ENCODE measurements at regions not wholly inside any gene's neighbourhood (a gene's known extent, or its start where the extent isn't known, plus 50 kb on each side); places are given as distances from the start of the nearest gene placed in this dataset.

GRCh38 chr14:65999865-66000264 lies 486.3 kb upstream of the CCDC196 start:
- no peaks in the 10 kb centered on the region for H3K36me3 ChIP-seq (ENCODE audit: control insufficient read depth, insufficient read depth, low read length)
- no peak overlapping the region for H3K4me3 ChIP-seq (ENCODE audit: insufficient read depth, low read depth, low read length)
- no peak overlapping the region for H3K4ac ChIP-seq (ENCODE audit: low read depth, low read length)
- POLR2A ChIA-PET (ENCODE audit: unreplicated experiment) = no interaction called here
- ATAC-seq (ENCODE audit: low read depth) = no peak
- no peak overlapping the region for H2BK15ac ChIP-seq (ENCODE audit: low read depth, low read length)
- no TSS peak for BruUV-seq (replicated peaks)
- no peak overlapping the region for H4K5ac ChIP-seq (ENCODE audit: low read depth, low read length)
- H2AK5ac ChIP-seq (ENCODE audit: low read depth, low read length) = no peak overlapping the region
- no peak overlapping the region for H2BK120ac ChIP-seq (ENCODE audit: low read depth, low read length)
- no peak overlapping the region for H3K9ac ChIP-seq (ENCODE audit: low read depth, low read length)
- no peak overlapping the region for H2AFZ ChIP-seq (replicated peaks; ENCODE audit: low read length, poor library complexity)
- H4K91ac ChIP-seq (ENCODE audit: insufficient read depth, low read depth, low read length) = no peak overlapping the region
- CTCF ChIA-PET = no interaction called here
- H3K4me1 ChIP-seq (ENCODE audit: control insufficient read depth, insufficient read depth, low read length) = no peaks in the 10 kb centered on the region
- H3K18ac ChIP-seq (ENCODE audit: low read depth, low read length) = no peak overlapping the region
- H3K14ac ChIP-seq (replicated peaks; ENCODE audit: low read depth, low read length) = no peak overlapping the region
- DNase-seq = no peak
- H3K27me3 ChIP-seq (ENCODE audit: control insufficient read depth, insufficient read depth, low read length) = no peaks in the 10 kb centered on the region
- no peak overlapping the region for H2AK9ac ChIP-seq (replicated peaks; ENCODE audit: low read depth, low read length, poor library complexity)
- no CpG with 5 or more reads among the region's 1 CpG for WGBS, 2 experiments (ENCODE audit: extremely low coverage in 2 of 2, insufficient read length in 1 of 2)
- H3K27ac ChIP-seq (ENCODE audit: insufficient read depth, low read length) = no peak overlapping the region
- dilution Hi-C loops (cut with HindIII; ENCODE audit: low sequenced_read_pairs, unreplicated experiment) = no loop called here
- no peak overlapping the region for H2BK5ac ChIP-seq (ENCODE audit: low read depth, low read length, poor library complexity, severe bottlenecking)
- in situ Hi-C loops (cut with MboI; ENCODE audit: low sequenced_read_pairs) = no loop called here
- TF ChIP-seq MAFK (IDR thresholded peaks at IDR 0.05; ENCODE audit: low read depth, low read length) = no peak
- no peak for TF ChIP-seq CHD1 (IDR thresholded peaks at IDR 0.05; ENCODE audit: low read depth, low read length)
- TF ChIP-seq FOS (IDR thresholded peaks at IDR 0.05; ENCODE audit: low read depth, low read length) = no peak
- no peak for TF ChIP-seq NFE2L2 (IDR thresholded peaks at IDR 0.05; ENCODE audit: low read depth, low read length)
- TF ChIP-seq RAD21 (IDR thresholded peaks at IDR 0.05; ENCODE audit: low read length) = no peak
- TF ChIP-seq CTCF (conservative IDR thresholded peaks at IDR 0.05; ENCODE audit: low read depth, low read length) = no peak
- TF ChIP-seq CEBPB (IDR thresholded peaks at IDR 0.05; ENCODE audit: low read depth, low read length) = no peak
- H4K20me1 ChIP-seq (ENCODE audit: insufficient read depth, low read length) = no peaks in the 10 kb centered on the region
- peaks cover 8% of the 10 kb centered on the region for H3K9me3 ChIP-seq (ENCODE audit: control insufficient read depth, insufficient read depth, low read length)
- no peak overlapping the region for H4K8ac ChIP-seq (ENCODE audit: low read depth in 2 of 2, low read length in 2 of 2)
- no peaks in the 10 kb centered on the region for H3K9me1 ChIP-seq (ENCODE audit: insufficient read depth, low read length)
- H2BK20ac ChIP-seq (ENCODE audit: low read depth, low read length) = no peak overlapping the region
- no peak overlapping the region for H3K23ac ChIP-seq (ENCODE audit: low read depth, low read length)
- intact Hi-C loops (cut with micrococcal nuclease) = no loop called here
- H3K79me1 ChIP-seq (ENCODE audit: low read depth in 1 of 2, low read length in 2 of 2) = no peaks in the 10 kb centered on the region
- H3K56ac ChIP-seq (ENCODE audit: extremely low read depth, insufficient read depth, low read length) = no peak overlapping the region
- H3K4me2 ChIP-seq (ENCODE audit: low read depth, low read length) = no peak overlapping the region
